Nephron progenitor cell (in vitro differentiated cells): ENCODE measurements at regions not wholly inside any gene's neighbourhood (a gene's known extent, or its start where the extent isn't known, plus 50 kb on each side); places are given as distances from the start of the nearest gene placed in this dataset.

Source experiments
- DNase-seq: peaks from one replicate; pipeline ENCODE4 v3.0.0; 2021
- H3K27ac Mint-ChIP-seq: 2 replicates; pipeline ENCODE4 v1.8.0; 2021; ENCODE audit warnings: mild to moderate bottlenecking, moderate library complexity, mixed read lengths
- H3K27me3 Mint-ChIP-seq: 2 replicates; pipeline ENCODE4 v1.8.0; 2021; ENCODE audit warnings: mild to moderate bottlenecking, low read depth, mixed read lengths; ENCODE audit not compliant: poor library complexity
- H3K36me3 Mint-ChIP-seq: 2 replicates; pipeline ENCODE4 v1.8.0; 2021; ENCODE audit warnings: low read depth, mixed read lengths
- H3K4me1 Mint-ChIP-seq: 2 replicates; pipeline ENCODE4 v1.8.0; 2021; ENCODE audit warnings: mixed read lengths
- H3K4me3 Mint-ChIP-seq: 2 replicates; pipeline ENCODE4 v1.8.0; 2021; ENCODE audit warnings: mild to moderate bottlenecking, moderate library complexity, mixed read lengths
- H3K9me3 Mint-ChIP-seq: 2 replicates; pipeline ENCODE4 v1.8.0; 2021; ENCODE audit warnings: mild to moderate bottlenecking, moderate library complexity, mixed read lengths
- CTCF ChIP-seq: fragments of 200-600 bp; sonication (generic); IDR thresholded peaks from 2 replicates; pipeline ENCODE4 v1.5.0; 2021; ENCODE audit warnings: antibody characterized with exemption

DNA sequence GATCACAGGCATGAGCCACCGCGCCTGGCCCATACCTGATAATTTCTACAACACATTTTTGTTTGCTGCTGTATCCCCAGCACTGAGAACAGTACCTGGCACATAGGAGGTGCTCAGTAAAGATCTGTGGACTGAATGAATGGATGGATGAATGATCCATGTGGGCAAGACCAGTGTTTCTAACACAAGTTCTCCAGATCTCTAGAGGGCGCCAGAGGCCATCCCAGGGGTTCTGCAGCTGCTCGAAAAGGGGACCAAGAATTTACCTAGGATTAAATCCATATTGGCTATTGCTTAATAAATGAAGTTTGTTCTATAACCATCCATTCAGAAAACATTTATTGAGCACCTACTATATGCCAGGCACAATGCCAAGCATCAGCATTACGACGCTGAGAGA is 167.7 kb downstream of the ACTL8 start:
- Mint-ChIP-seq H3K4me3 (no peak overlapping the region), H3K4me1 (no peaks in the 10 kb centered on the region), H3K27ac (no peak overlapping the region), H3K36me3 (no peaks in the 10 kb centered on the region), H3K27me3 (peaks cover 51% of the 10 kb centered on the region), H3K9me3 (no peaks in the 10 kb centered on the region)
- peak; percentile 76 for TF ChIP-seq CTCF
- DNase-seq = peak; percentile 65

- H3K27me3 Mint-ChIP-seq = peaks cover 54% of the 10 kb centered on the region
- DNase-seq = no peak
- no peak overlapping the region for H3K4me3 Mint-ChIP-seq
- H3K4me1 Mint-ChIP-seq = no peaks in the 10 kb centered on the region
- TF ChIP-seq CTCF = no peak
- no peaks in the 10 kb centered on the region for H3K36me3 Mint-ChIP-seq
- no peaks in the 10 kb centered on the region for H3K9me3 Mint-ChIP-seq
- H3K27ac Mint-ChIP-seq = no peak overlapping the region
These were observed 168.5 kb downstream of the ACTL8 start for GRCh38 chr1:17923666-17924065.

DNA sequence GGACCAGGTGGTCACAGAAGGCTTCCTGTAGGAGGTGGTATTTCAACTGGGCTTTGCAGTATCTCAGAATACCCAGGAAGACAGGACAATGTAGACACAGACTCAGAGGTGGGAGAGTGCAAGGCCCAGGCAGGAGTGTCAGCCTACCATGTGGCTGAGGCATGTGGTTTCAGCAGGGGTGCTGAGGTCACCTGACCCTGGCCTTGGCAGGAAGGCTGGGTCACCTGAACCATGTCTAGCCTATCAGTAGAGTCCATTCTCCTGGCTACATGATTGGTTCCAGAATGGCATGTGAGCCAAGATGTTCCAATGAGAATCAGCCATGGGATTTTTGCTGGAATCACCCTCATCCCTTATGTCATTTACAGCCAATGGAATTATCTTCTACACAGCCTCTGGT is 169.4 kb downstream of the ACTL8 start:
- Mint-ChIP-seq H3K27me3 (peaks cover 59% of the 10 kb centered on the region), H3K27ac (no peak overlapping the region), H3K4me1 (no peaks in the 10 kb centered on the region), H3K4me3 (no peak overlapping the region), H3K9me3 (no peaks in the 10 kb centered on the region), H3K36me3 (no peaks in the 10 kb centered on the region)
- no peak for TF ChIP-seq CTCF
- DNase-seq = no peak

- peak overlapping the region; percentile 50 for H3K27ac Mint-ChIP-seq
- H3K36me3 Mint-ChIP-seq = no peaks in the 10 kb centered on the region
- no peak overlapping the region for H3K4me3 Mint-ChIP-seq
- H3K9me3 Mint-ChIP-seq = no peaks in the 10 kb centered on the region
- no peak for DNase-seq
- peaks cover 63% of the 10 kb centered on the region for H3K27me3 Mint-ChIP-seq
- H3K4me1 Mint-ChIP-seq = no peaks in the 10 kb centered on the region
- TF ChIP-seq CTCF = no peak
These were observed 170.4 kb downstream of the ACTL8 start for GRCh38 chr1:17925290-17926237.

- H3K36me3 Mint-ChIP-seq = no peaks in the 10 kb centered on the region
- no peak overlapping the region for H3K4me3 Mint-ChIP-seq
- H3K27me3 Mint-ChIP-seq = peaks cover 62% of the 10 kb centered on the region
- peaks cover 3% of the 10 kb centered on the region for H3K9me3 Mint-ChIP-seq
- DNase-seq = no peak
- no peaks in the 10 kb centered on the region for H3K4me1 Mint-ChIP-seq
- H3K27ac Mint-ChIP-seq = no peak overlapping the region
- TF ChIP-seq CTCF = no peak
These were observed 171.8 kb downstream of the ACTL8 start for GRCh38 chr1:17926906-17927305.

GRCh38 chr1:17927952-17928351 is 172.8 kb downstream of the ACTL8 start:
- Mint-ChIP-seq H3K36me3 (no peaks in the 10 kb centered on the region), H3K4me1 (peaks cover 3% of the 10 kb centered on the region), H3K4me3 (no peak overlapping the region), H3K27me3 (peaks cover 57% of the 10 kb centered on the region), H3K9me3 (peaks cover 12% of the 10 kb centered on the region), H3K27ac (no peak overlapping the region)
- DNase-seq = no peak
- no peak for TF ChIP-seq CTCF
